ENCODE measurements at regions not wholly inside any gene's neighbourhood (a gene's known extent, or its start where the extent isn't known, plus 50 kb on each side); places are given as distances from the start of the nearest gene placed in this dataset.
"Not testable (repeated sequence)": the region's sequence is repeated elsewhere in the genome, so short reads cannot be mapped to it uniquely, and the experiment has no call there.

- H3K27me3 Mint-ChIP-seq (ENCODE audit: low read depth): peaks cover 4% of the 10 kb centered on the region
- no peaks in the 10 kb centered on the region for H3K36me3 Mint-ChIP-seq (ENCODE audit: low read depth)
- no peak overlapping the region for H3K27ac Mint-ChIP-seq
- no peak overlapping the region for H3K4me3 Mint-ChIP-seq
- H3K4me1 Mint-ChIP-seq (ENCODE audit: low read depth): no peaks in the 10 kb centered on the region
- no peak for DNase-seq (ENCODE audit: low spot score)
- no peaks in the 10 kb centered on the region for H3K9me3 Mint-ChIP-seq
These were observed 186.6 kb downstream of the RAP2B start for GRCh38 chr3:153348457-153349107.

- no peak overlapping the region for H3K27ac Mint-ChIP-seq
- H3K4me3 Mint-ChIP-seq: no peak overlapping the region
- no peak for DNase-seq (ENCODE audit: low spot score)
- no peaks in the 10 kb centered on the region for H3K36me3 Mint-ChIP-seq (ENCODE audit: low read depth)
- H3K27me3 Mint-ChIP-seq (ENCODE audit: low read depth): peaks cover 4% of the 10 kb centered on the region
- no peaks in the 10 kb centered on the region for H3K4me1 Mint-ChIP-seq (ENCODE audit: low read depth)
- no peaks in the 10 kb centered on the region for H3K9me3 Mint-ChIP-seq
These were observed 187.1 kb downstream of the RAP2B start for GRCh38 chr3:153349108-153349499.

- no peak overlapping the region for H3K27ac Mint-ChIP-seq
- H3K36me3 Mint-ChIP-seq (ENCODE audit: low read depth): no peaks in the 10 kb centered on the region
- H3K27me3 Mint-ChIP-seq (ENCODE audit: low read depth): peaks cover 4% of the 10 kb centered on the region
- no peak overlapping the region for H3K4me3 Mint-ChIP-seq
- no peaks in the 10 kb centered on the region for H3K9me3 Mint-ChIP-seq
- DNase-seq (ENCODE audit: low spot score): no peak
- no peaks in the 10 kb centered on the region for H3K4me1 Mint-ChIP-seq (ENCODE audit: low read depth)
These were observed 188.4 kb downstream of the RAP2B start for GRCh38 chr3:153350420-153350819.

- Mint-ChIP-seq H3K4me3 (no peak overlapping the region), H3K4me1 (ENCODE audit: low read depth) (no peaks in the 10 kb centered on the region), H3K9me3 (no peaks in the 10 kb centered on the region), H3K36me3 (ENCODE audit: low read depth) (no peaks in the 10 kb centered on the region), H3K27ac (no peak overlapping the region), H3K27me3 (ENCODE audit: low read depth) (peaks cover 9% of the 10 kb centered on the region)
- DNase-seq (ENCODE audit: low spot score): no peak
These were observed 192.6 kb downstream of the RAP2B start for GRCh38 chr3:153354641-153355040.

- Mint-ChIP-seq H3K27me3 (ENCODE audit: low read depth) (peaks cover 9% of the 10 kb centered on the region), H3K27ac (no peak overlapping the region), H3K4me3 (no peak overlapping the region), H3K36me3 (ENCODE audit: low read depth) (no peaks in the 10 kb centered on the region), H3K4me1 (ENCODE audit: low read depth) (no peaks in the 10 kb centered on the region), H3K9me3 (no peaks in the 10 kb centered on the region)
- no peak for DNase-seq (ENCODE audit: low spot score)
These were observed 193.5 kb downstream of the RAP2B start for GRCh38 chr3:153355559-153355958.

GRCh38 chr3:153356908-153357307, 194.9 kb downstream of the RAP2B start:
- Mint-ChIP-seq H3K27ac (no peak overlapping the region), H3K4me1 (ENCODE audit: low read depth) (no peaks in the 10 kb centered on the region), H3K27me3 (ENCODE audit: low read depth) (peaks cover 9% of the 10 kb centered on the region), H3K9me3 (no peaks in the 10 kb centered on the region), H3K4me3 (no peak overlapping the region), H3K36me3 (ENCODE audit: low read depth) (no peaks in the 10 kb centered on the region)
- DNase-seq (ENCODE audit: low spot score): no peak

- Mint-ChIP-seq H3K9me3 (no peaks in the 10 kb centered on the region), H3K27me3 (ENCODE audit: low read depth) (peaks cover 9% of the 10 kb centered on the region), H3K27ac (no peak overlapping the region), H3K4me3 (no peak overlapping the region), H3K4me1 (ENCODE audit: low read depth) (no peaks in the 10 kb centered on the region), H3K36me3 (ENCODE audit: low read depth) (no peaks in the 10 kb centered on the region)
- DNase-seq (ENCODE audit: low spot score): no peak
These were observed 195.4 kb downstream of the RAP2B start for GRCh38 chr3:153357436-153357835.

GRCh38 chr3:153369561-153370374, 207.7 kb downstream of the RAP2B start:
- Mint-ChIP-seq H3K4me1 (ENCODE audit: low read depth) (no peaks in the 10 kb centered on the region), H3K27ac (no peak overlapping the region), H3K27me3 (ENCODE audit: low read depth) (peaks cover under 1% of the 10 kb centered on the region), H3K9me3 (peaks cover 11% of the 10 kb centered on the region), H3K36me3 (ENCODE audit: low read depth) (no peaks in the 10 kb centered on the region), H3K4me3 (no peak overlapping the region)
- DNase-seq (ENCODE audit: low spot score): no peak

GRCh38 chr3:153370680-153371079, 208.7 kb downstream of the RAP2B start:
- Mint-ChIP-seq H3K27ac (no peak overlapping the region), H3K27me3 (ENCODE audit: low read depth) (peaks cover 2% of the 10 kb centered on the region), H3K4me3 (no peak overlapping the region), H3K4me1 (ENCODE audit: low read depth) (no peaks in the 10 kb centered on the region), H3K36me3 (ENCODE audit: low read depth) (no peaks in the 10 kb centered on the region), H3K9me3 (peaks cover 6% of the 10 kb centered on the region)
- no peak for DNase-seq (ENCODE audit: low spot score)

GRCh38 chr3:153372326-153372725, 210.3 kb downstream of the RAP2B start:
- Mint-ChIP-seq H3K27me3 (ENCODE audit: low read depth) (peaks cover 2% of the 10 kb centered on the region), H3K27ac (no peak overlapping the region), H3K36me3 (ENCODE audit: low read depth) (no peaks in the 10 kb centered on the region), H3K9me3 (peaks cover 5% of the 10 kb centered on the region), H3K4me3 (no peak overlapping the region), H3K4me1 (ENCODE audit: low read depth) (no peaks in the 10 kb centered on the region)
- DNase-seq (ENCODE audit: low spot score): no peak

- Mint-ChIP-seq H3K27me3 (ENCODE audit: low read depth) (peaks cover 2% of the 10 kb centered on the region), H3K4me1 (ENCODE audit: low read depth) (no peaks in the 10 kb centered on the region), H3K4me3 (no peak overlapping the region), H3K9me3 (peaks cover 5% of the 10 kb centered on the region), H3K36me3 (ENCODE audit: low read depth) (no peaks in the 10 kb centered on the region), H3K27ac (no peak overlapping the region)
- DNase-seq (ENCODE audit: low spot score): no peak
These were observed 211.6 kb downstream of the RAP2B start for GRCh38 chr3:153373606-153374005.

- not testable (repeated sequence) for H3K4me1 Mint-ChIP-seq (ENCODE audit: low read depth); H3K27ac Mint-ChIP-seq; H3K9me3 Mint-ChIP-seq; H3K27me3 Mint-ChIP-seq (ENCODE audit: low read depth); H3K36me3 Mint-ChIP-seq (ENCODE audit: low read depth); DNase-seq (ENCODE audit: low spot score); H3K4me3 Mint-ChIP-seq
These were observed 216.3 kb downstream of the RAP2B start for GRCh38 chr3:153378366-153378765.

GRCh38 chr3:153379516-153379915, 217.5 kb downstream of the RAP2B start:
- peaks cover 2% of the 10 kb centered on the region for H3K27me3 Mint-ChIP-seq (ENCODE audit: low read depth)
- DNase-seq (ENCODE audit: low spot score): no peak
- H3K36me3 Mint-ChIP-seq (ENCODE audit: low read depth): no peaks in the 10 kb centered on the region
- H3K9me3 Mint-ChIP-seq: no peaks in the 10 kb centered on the region
- H3K27ac Mint-ChIP-seq: no peak overlapping the region
- H3K4me1 Mint-ChIP-seq (ENCODE audit: low read depth): no peaks in the 10 kb centered on the region
- H3K4me3 Mint-ChIP-seq: no peak overlapping the region

GRCh38 chr3:153385343-153385742, 223.3 kb downstream of the RAP2B start:
- Mint-ChIP-seq H3K4me3 (no peak overlapping the region), H3K36me3 (ENCODE audit: low read depth) (no peaks in the 10 kb centered on the region), H3K27ac (no peak overlapping the region), H3K27me3 (ENCODE audit: low read depth) (no peaks in the 10 kb centered on the region), H3K4me1 (ENCODE audit: low read depth) (no peaks in the 10 kb centered on the region), H3K9me3 (no peaks in the 10 kb centered on the region)
- no peak for DNase-seq (ENCODE audit: low spot score)

All from T-helper 2 cell treated with Interferon-gamma antibody and Interleukin-4, amounts not matched to agents 5 μg/mL and 100 μg/mL, for 36 hours (primary cell).